Calu3 (cell line): ENCODE measurements at regions not wholly inside any gene's neighbourhood (a gene's known extent, or its start where the extent isn't known, plus 50 kb on each side); places are given as distances from the start of the nearest gene placed in this dataset.

Experiments
- BruUV-seq: library from RNA; stranded (reverse); fragments of 400-500 nt; replicated peaks from 2 replicates; lab custom pipeline; 2021; lab: Mats Ljungman, UMichigan
- CTCF ChIA-PET: fragments of 300-600 bp; sonication (Branson Sonifier 250); formaldehyde crosslinking; loops from one replicate; lab custom pipeline; 2022; ENCODE audit warnings: antibody characterized with exemption; lab: Charles Lee
- DNase-seq: peaks from one replicate; pipeline ENCODE4 v3.0.0; 2022
- H3K27ac Mint-ChIP-seq: one replicate; pipeline ENCODE4 v1.8.0; 2022; ENCODE audit warnings: mixed read lengths; ENCODE audit not compliant: unreplicated experiment
- H3K27me3 Mint-ChIP-seq: one replicate; pipeline ENCODE4 v1.8.0; 2022; ENCODE audit warnings: mixed read lengths; ENCODE audit not compliant: unreplicated experiment
- H3K36me3 Mint-ChIP-seq: one replicate; pipeline ENCODE4 v1.8.0; 2022; ENCODE audit warnings: mild to moderate bottlenecking, moderate library complexity, mixed read lengths; ENCODE audit not compliant: insufficient read depth, unreplicated experiment
- H3K4me1 Mint-ChIP-seq: one replicate; pipeline ENCODE4 v1.8.0; 2022; ENCODE audit warnings: mild to moderate bottlenecking, low read depth, mixed read lengths; ENCODE audit not compliant: unreplicated experiment
- H3K4me3 Mint-ChIP-seq: one replicate; pipeline ENCODE4 v1.8.0; 2022; ENCODE audit warnings: mild to moderate bottlenecking, low read depth, moderate library complexity, mixed read lengths; ENCODE audit not compliant: unreplicated experiment
- H3K9me3 Mint-ChIP-seq: one replicate; pipeline ENCODE4 v1.8.0; 2022; ENCODE audit warnings: low read depth, mixed read lengths; ENCODE audit not compliant: unreplicated experiment
- CTCF ChIP-seq: fragments of 200-600 bp; IDR thresholded peaks from one replicate; pipeline ENCODE4 v1.8.0; 2022; ENCODE audit warnings: antibody characterized with exemption; ENCODE audit not compliant: unreplicated experiment
- intact Hi-C: fragments of 100-400 bp; cut with micrococcal nuclease; formaldehyde crosslinking; loops from one replicate; pipeline ENCODE4 v1.10.0; 2022; ENCODE audit not compliant: unreplicated experiment

- CTCF ChIA-PET: interaction anchor here (0.6 to 0.7 kb wide), 3 partner anchors 42 to 170 kb away, joined by 3 to 4 read pairs (median 4); no protein-coding TSS in a partner anchor
- no peak for TF ChIP-seq CTCF
- DNase-seq: no peak
- H3K36me3 Mint-ChIP-seq: no peaks in the 10 kb centered on the region
- no TSS peak for BruUV-seq
- intact Hi-C loops: loop anchor here (10.0 kb wide), 1 partner anchor 722 kb away; no protein-coding TSS in a partner anchor
- no peaks in the 10 kb centered on the region for H3K4me1 Mint-ChIP-seq
- H3K4me3 Mint-ChIP-seq: no peak overlapping the region
- no peaks in the 10 kb centered on the region for H3K27me3 Mint-ChIP-seq
- no peak overlapping the region for H3K27ac Mint-ChIP-seq
- no peaks in the 10 kb centered on the region for H3K9me3 Mint-ChIP-seq
These were observed 104.8 kb upstream of the SLC8A1 start for GRCh38 chr2:40556739-40557138.

- intact Hi-C loops: loop anchor here (10.0 kb wide), 1 partner anchor 724 kb away; no protein-coding TSS in a partner anchor
- Mint-ChIP-seq H3K36me3 (no peaks in the 10 kb centered on the region), H3K27me3 (no peaks in the 10 kb centered on the region), H3K27ac (no peak overlapping the region), H3K4me3 (no peak overlapping the region), H3K9me3 (no peaks in the 10 kb centered on the region), H3K4me1 (no peaks in the 10 kb centered on the region)
- CTCF ChIA-PET: no interaction called here
- no TSS peak for BruUV-seq
- no peak for TF ChIP-seq CTCF
- no peak for DNase-seq
These were observed 106.9 kb upstream of the SLC8A1 start for GRCh38 chr2:40558761-40559160.

GRCh38 chr2:40559175-40559574, 107.3 kb upstream of the SLC8A1 start:
- Mint-ChIP-seq H3K27ac (no peak overlapping the region), H3K4me1 (no peaks in the 10 kb centered on the region), H3K36me3 (no peaks in the 10 kb centered on the region), H3K27me3 (no peaks in the 10 kb centered on the region), H3K9me3 (no peaks in the 10 kb centered on the region), H3K4me3 (no peak overlapping the region)
- no TSS peak for BruUV-seq
- no peak for TF ChIP-seq CTCF
- intact Hi-C loops: loop anchor here (10.0 kb wide), 1 partner anchor 724 kb away; no protein-coding TSS in a partner anchor
- DNase-seq: no peak
- CTCF ChIA-PET: no interaction called here

GRCh38 chr2:40564184-40564583, 112.3 kb upstream of the SLC8A1 start:
- CTCF ChIA-PET: no interaction called here
- BruUV-seq: no TSS peak
- no peak for TF ChIP-seq CTCF
- Mint-ChIP-seq H3K4me1 (no peaks in the 10 kb centered on the region), H3K36me3 (no peaks in the 10 kb centered on the region), H3K27ac (no peak overlapping the region), H3K4me3 (no peak overlapping the region), H3K9me3 (no peaks in the 10 kb centered on the region), H3K27me3 (no peaks in the 10 kb centered on the region)
- intact Hi-C loops: no loop called here
- no peak for DNase-seq
